GM06990 (cell line): ENCODE measurements at regions not wholly inside any gene's neighbourhood (a gene's known extent, or its start where the extent isn't known, plus 50 kb on each side); places are given as distances from the start of the nearest gene placed in this dataset.

ENCODE experiments used
- DNase-seq: peaks from one replicate; pipeline ENCODE4 v3.0.0-alpha.2; 2011; ENCODE audit not compliant: insufficient read length; ENCODE audit errors: extremely low read depth
- H3K27me3 ChIP-seq: replicated peaks from 2 replicates; pipeline ENCODE4 v1.6.0; 2011; ENCODE audit warnings: low read length; ENCODE audit not compliant: control insufficient read depth, insufficient read depth
- H3K36me3 ChIP-seq: 2 replicates; pipeline ENCODE4 v1.5.1; 2011; ENCODE audit warnings: low read length; ENCODE audit not compliant: control insufficient read depth, insufficient read depth
- H3K4me3 ChIP-seq: replicated peaks from 2 replicates; pipeline ENCODE4 v1.5.1; 2011; ENCODE audit warnings: low read depth, mild to moderate bottlenecking, control low read depth, low read length
- TF ChIP-seq, protein P1 (sequence below): IDR thresholded peaks from 2 replicates; pipeline ENCODE4 v1.5.1; 2011; ENCODE audit warnings: low read length, control low read depth, mild to moderate bottlenecking, inconsistent platforms; ENCODE audit not compliant: insufficient read depth, poor library complexity, severe bottlenecking

- DNase-seq: no peak
- TF ChIP-seq, protein P1, sequence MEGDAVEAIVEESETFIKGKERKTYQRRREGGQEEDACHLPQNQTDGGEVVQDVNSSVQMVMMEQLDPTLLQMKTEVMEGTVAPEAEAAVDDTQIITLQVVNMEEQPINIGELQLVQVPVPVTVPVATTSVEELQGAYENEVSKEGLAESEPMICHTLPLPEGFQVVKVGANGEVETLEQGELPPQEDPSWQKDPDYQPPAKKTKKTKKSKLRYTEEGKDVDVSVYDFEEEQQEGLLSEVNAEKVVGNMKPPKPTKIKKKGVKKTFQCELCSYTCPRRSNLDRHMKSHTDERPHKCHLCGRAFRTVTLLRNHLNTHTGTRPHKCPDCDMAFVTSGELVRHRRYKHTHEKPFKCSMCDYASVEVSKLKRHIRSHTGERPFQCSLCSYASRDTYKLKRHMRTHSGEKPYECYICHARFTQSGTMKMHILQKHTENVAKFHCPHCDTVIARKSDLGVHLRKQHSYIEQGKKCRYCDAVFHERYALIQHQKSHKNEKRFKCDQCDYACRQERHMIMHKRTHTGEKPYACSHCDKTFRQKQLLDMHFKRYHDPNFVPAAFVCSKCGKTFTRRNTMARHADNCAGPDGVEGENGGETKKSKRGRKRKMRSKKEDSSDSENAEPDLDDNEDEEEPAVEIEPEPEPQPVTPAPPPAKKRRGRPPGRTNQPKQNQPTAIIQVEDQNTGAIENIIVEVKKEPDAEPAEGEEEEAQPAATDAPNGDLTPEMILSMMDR: no peak
- H3K36me3 ChIP-seq: no peaks in the 10 kb centered on the region
- H3K4me3 ChIP-seq: no peak overlapping the region
- H3K27me3 ChIP-seq: no peaks in the 10 kb centered on the region; the same call in 1 of the 2 replicates
Observed at GRCh38 chr2:65558743-65559142, 126.3 kb upstream of the SPRED2 start.

- no peaks in the 10 kb centered on the region for H3K36me3 ChIP-seq
- no peaks in the 10 kb centered on the region; the same call in 1 of the 2 replicates for H3K27me3 ChIP-seq
- no peak overlapping the region for H3K4me3 ChIP-seq
- TF ChIP-seq, protein P1: no peak
- DNase-seq: no peak
Observed at GRCh38 chr2:65557616-65558573, 125.5 kb upstream of the SPRED2 start.

DNA sequence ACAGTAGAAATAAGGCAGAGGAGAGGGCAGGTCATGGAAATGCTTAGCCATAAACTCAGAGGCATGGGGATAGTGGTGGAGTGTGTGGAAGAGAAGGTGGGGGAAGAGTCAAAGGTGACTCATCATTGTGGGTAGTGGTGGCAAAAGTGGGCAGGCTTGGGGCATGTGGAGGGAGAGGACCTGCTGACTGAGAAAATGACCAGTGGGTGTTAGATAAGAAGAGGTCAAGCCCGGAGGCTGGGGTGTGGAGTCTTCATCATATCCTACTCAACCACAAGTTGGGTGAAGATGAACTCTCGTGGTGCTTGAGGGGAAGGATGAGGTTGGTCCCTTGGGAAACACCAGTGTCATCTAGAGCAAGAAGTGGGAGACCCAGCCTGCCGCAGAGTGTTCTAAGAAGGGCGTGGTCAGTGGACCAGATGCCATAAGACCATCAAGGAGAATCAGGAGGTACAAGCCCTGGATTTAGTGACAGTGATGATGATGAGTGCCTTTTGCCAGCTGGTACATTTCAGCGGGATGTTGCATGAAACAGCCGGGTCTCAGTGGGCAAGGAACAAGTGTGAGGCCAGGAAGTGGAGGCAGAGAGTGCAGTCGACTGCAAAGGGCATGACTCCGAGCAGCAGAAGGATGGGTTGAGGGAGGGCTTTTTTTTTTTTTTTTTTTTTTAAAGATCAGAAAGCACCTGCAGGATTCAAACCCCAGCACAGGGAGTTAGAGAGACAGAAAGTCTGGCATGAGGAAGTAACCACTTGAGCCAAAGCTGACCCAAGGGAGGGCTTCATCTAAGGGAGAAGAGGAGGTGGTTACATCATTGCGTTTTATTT, 122.6 kb upstream of the SPRED2 start:
- Histone ChIP-seq H3K36me3 (no peaks in the 10 kb centered on the region), H3K4me3 (no peak overlapping the region), H3K27me3 (no peaks in the 10 kb centered on the region; the same call in 1 of the 2 replicates)
- TF ChIP-seq, protein P1: no peak
- DNase-seq: peak; percentile 59

DNA sequence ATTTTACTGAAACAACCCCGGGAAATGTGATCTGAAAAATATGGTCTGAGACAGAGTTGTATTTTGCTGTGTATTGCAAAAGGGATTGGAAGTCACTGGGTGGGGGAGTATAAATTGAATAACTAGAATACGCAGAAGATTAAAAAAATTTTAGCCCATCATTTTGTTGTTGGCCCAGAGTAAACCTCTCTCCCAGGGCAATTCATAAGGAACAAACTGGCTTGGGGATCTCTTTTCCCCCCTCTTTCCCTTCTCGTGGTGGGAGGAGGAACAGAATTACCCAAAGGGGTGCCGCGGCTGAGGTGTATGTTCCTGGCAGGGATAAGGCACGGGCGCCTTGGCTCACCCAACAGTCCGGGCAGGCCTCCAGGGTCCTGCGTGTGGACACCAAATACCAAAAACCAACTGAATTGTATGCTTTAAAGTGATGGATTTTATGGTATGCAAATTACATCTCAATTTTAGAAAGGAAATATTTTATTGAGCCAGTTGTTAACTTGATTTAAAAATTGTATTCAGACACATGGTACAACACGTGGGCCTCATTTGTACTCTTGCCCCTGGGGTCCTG, 121.2 kb upstream of the SPRED2 start:
- no peaks in the 10 kb centered on the region for H3K36me3 ChIP-seq
- H3K4me3 ChIP-seq: no peak overlapping the region
- H3K27me3 ChIP-seq: peaks cover 1% of the 10 kb centered on the region; the same call in 1 of the 2 replicates
- TF ChIP-seq, protein P1: no peak
- DNase-seq: no peak

GRCh38 chr2:65551528-65551927, 119.1 kb upstream of the SPRED2 start:
- DNase-seq: no peak
- TF ChIP-seq, protein P1: no peak
- H3K4me3 ChIP-seq: no peak overlapping the region
- peaks cover 1% of the 10 kb centered on the region; the same call in 1 of the 2 replicates for H3K27me3 ChIP-seq
- H3K36me3 ChIP-seq: no peaks in the 10 kb centered on the region
